Suppressor macrophage treated with lipopolysaccharide for 1 hour (primary cell): ENCODE measurements at regions not wholly inside any gene's neighbourhood (a gene's known extent, or its start where the extent isn't known, plus 50 kb on each side); places are given as distances from the start of the nearest gene placed in this dataset.

ENCODE experiments used
- DNase-seq, 3 donors: peaks; one replicate each; pipeline ENCODE4 v3.0.0-alpha.2; 2020 to 2022

GRCh38 chr7:48703466-48703865 is 220.9 kb upstream of the CDC14C start:
- DNase-seq, result no peak

DNA sequence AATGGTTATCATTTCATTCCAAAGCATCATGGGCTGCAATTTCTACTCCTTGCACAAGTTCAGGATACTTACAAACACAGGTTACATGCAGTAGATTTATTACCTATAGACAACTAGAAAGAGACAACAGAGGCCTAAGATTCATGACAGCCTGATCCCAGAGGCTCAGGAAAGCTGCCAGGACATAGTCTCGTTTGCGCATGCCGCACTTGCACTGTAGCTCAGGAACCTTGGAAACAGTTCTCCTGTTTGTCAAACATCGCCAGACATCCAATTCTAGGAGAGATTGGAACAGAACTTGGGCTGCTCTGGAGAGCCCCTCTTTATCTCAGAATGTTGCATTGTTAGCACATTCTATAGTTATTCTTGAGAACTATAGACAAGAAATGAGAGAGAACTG is 216.2 kb upstream of the CDC14C start:
- DNase-seq, result no peak

DNA sequence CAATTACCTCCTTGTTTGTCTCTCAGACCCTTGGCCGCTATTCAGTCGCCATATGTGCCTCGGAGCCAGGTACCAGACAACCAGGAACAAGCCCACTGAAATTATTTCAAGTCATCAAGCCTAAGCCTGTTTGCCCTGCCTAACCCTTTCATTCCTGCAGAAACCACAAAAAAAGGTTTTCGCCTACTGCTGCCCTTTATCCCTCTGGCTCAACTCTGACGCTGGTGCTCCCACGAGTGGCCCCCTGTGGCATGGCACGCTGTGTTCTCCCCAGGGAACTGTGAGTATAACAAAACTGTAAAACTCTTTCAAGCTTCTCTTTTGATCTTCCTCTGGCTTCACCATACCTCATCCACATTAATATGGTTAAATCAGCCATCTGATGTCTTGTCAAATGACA is 215.7 kb upstream of the CDC14C start:
- DNase-seq, result no peak

- DNase-seq, result no peak
Measured at GRCh38 chr7:48710995-48711394, 213.4 kb upstream of the CDC14C start.

- DNase-seq, result peak; percentile 25 to 59 (median 54)
Measured at GRCh38 chr7:48718731-48719378, 205.5 kb upstream of the CDC14C start.

GRCh38 chr7:48728799-48729198 is 195.5 kb upstream of the CDC14C start:
- DNase-seq, result no peak

DNA sequence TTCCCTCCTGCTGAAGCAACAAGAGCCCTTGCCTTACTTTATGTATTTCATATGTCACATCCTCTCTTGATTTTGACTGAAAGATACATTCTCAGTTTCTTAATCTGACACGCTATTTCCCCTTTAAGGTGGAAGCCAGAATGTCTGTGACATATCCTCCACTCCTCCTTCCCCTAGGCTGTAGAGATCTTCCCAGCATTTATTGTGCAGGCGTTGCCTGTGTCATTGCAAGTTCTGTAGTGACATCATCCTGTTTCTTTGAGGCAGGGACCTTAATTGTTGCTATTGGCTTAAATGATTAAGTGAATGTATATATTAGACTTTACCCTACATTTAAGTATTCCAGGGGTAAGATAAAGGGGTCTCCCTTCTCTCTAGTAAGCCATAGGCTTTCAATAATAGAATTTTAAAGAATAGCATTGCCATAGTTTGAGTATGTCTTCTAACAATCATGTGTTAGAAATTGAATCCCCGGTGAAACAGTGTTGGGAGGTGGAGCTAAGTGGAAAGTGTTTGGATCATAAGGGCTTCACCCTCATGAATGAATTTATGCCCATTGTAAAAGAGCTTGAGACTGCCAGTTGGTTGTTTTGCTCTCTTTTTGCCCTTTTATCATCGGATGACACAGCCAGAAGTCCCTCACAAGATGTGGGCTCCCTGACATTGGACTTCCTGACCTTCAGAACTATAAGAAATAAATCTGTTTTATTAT is 189.5 kb upstream of the CDC14C start:
- DNase-seq, result no peak

DNA sequence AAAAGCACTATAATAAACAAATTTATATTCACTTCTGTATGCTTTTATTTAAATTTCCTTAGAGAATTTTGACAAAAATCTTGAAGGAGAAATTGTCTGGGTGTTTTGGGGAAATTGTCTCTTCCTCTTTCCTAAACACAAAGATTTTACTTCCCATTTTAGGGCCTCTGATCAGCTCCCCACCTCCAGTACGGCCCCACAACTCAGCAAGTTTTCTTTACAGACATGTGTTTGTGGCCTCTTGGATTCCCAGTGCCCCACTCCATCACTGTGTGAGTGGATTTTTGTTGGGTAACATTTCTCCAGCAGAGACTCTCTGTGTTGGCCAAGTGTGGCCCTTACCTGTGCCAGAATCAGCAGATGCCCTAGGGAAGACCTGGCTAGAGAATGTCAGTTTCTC is 182.8 kb upstream of the CDC14C start:
- DNase-seq, result peak; percentile 50 to 56 (median 56)

- DNase-seq, result no peak
Measured at GRCh38 chr7:48742079-48742798, 182.1 kb upstream of the CDC14C start.

- no peak for DNase-seq
Measured at GRCh38 chr7:48748081-48748833, 176.1 kb upstream of the CDC14C start.

DNA sequence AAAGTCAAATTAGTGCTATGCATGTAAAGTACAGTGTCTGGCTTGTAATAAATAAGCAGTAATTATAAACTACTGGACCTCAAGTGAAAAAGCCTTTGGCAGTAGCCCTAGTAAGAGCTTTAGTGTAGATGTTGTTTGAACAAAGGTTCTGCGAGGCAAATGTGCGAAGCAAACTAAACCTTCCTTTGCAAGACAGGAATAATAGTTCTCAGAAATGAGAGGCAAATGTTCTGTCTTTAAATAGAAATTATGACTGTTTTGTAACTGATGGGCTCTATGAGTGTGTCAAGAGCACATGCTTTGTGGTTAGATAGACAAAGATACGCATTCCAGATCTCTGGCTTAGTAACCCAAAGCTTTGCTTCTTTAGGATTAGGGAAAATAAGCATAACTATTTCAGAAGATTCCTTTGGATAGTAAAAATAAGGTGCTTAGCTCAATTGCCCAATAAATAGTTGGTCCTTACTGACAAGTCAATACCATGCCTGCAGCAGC is 169.2 kb upstream of the CDC14C start:
- no peak for DNase-seq

GRCh38 chr7:48759431-48760080 is 164.8 kb upstream of the CDC14C start:
- no peak for DNase-seq

DNA sequence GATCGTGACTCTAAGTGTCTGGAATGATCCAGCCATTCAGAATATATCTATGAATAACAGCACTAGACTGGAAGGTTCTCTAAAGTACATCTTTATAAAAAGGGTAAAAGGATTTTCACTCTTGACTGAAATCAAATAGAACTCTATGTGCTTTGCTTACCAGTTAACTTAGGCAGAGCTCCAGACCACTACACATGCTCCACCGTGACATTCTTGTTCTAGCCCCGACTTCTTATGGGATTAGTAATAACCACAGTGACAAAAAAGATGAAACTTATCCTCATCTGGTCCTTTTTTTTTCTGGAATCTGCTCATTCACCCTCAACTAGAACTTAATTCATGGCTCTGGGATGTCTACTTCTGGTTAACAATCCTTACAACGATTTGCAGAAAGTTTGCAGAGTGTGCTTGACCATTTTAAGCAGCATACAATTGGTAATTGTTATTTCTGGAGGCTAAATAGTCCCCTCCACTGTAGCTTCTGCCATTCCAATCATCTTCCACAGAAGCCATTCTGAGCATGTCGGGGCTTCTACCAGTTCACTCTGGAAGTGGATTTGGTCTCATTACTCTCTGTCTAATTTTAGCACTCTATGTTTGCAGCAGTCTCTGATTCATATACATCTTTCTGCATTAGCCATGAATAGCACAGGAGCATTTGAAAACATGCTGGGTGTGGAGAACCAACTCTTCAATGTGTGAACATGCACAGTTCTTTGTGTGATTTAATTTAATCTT is 163.7 kb upstream of the CDC14C start:
- no peak for DNase-seq

GRCh38 chr7:48780862-48781261 is 143.5 kb upstream of the CDC14C start:
- DNase-seq, result no peak

DNA sequence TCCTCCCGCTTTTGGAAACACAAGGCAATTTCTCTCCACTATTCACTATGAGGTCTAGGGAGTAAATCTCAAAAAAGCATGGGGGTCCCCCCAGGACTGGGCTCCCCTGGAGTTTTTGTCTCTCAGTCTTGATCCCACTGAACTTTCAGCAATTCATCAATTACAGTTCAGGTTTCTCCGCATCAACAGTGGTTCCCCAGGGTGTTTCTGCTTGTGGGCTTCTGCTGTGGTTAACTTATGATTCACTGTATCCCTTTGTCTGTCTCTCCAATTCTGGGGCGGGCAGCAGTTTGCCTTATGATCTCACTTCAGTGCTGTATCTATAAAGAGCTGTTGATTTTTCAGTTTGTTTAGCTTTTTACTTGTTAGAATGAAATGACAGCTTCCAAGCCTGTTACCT is 142.6 kb upstream of the CDC14C start:
- no peak for DNase-seq

GRCh38 chr7:48782511-48782910 is 141.8 kb upstream of the CDC14C start:
- DNase-seq, result no peak

DNA sequence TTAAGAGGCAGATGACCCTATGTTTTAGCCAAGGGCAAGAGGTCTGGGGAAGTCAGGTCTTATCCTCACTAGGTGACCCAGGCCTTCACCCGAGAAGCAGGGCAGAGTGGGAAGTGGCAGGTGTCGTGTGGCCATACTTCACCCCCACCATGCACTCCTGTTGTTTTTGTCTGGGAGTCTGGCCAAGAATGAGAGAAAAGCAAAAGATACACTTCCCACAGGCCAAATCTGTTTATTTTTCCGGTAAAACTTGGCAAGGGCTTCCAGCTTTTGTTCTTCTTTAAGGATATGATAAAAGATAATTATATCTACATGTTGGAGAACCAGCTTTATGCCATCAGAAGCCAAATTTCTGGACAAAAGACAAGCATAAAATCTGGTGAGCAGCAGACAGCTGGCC is 137.4 kb upstream of the CDC14C start:
- DNase-seq, result no peak

DNA sequence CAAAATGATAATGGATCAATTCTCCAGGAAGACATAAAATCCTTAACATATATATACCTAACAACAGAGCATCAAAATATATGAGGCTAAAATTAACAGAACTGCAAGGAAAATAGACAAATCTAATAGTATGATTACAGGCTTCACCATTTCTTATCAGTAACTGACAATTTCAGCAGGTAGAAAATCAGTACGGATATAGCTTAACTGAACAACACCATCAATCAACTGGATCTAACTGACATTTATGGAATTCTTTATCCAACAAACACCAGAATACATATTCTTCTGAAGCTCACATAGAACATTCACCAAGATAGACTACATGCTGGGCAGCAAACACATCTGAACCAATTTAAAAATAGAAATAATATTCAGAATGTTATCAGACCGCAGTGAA is 121.1 kb upstream of the CDC14C start:
- DNase-seq, result no peak

GRCh38 chr7:48806731-48807130 is 117.6 kb upstream of the CDC14C start:
- no peak for DNase-seq

GRCh38 chr7:48811071-48811470 is 113.3 kb upstream of the CDC14C start:
- DNase-seq, result no peak

- DNase-seq, result no peak
Measured at GRCh38 chr7:48813472-48813871, 110.9 kb upstream of the CDC14C start.

DNA sequence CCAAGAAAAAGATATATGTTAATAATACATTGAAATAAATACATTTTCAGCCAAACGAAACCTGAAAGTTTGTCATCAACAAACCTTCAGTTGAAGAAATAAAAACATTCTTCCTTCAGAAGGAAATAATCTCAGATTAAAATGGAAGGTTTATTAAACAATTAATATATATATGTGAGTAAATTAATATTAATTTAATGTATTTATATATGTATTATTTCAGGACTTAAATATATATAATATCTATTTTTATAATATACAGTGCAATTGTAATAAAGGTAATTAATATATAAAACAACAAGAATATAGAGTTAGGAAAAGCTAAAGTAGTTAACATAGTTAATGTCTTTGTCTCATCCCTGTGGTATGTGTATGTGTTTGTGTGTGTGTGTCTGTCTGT is 102.2 kb upstream of the CDC14C start:
- no peak for DNase-seq
